ENCODE measurements at regions not wholly inside any gene's neighbourhood (a gene's known extent, or its start where the extent isn't known, plus 50 kb on each side); places are given as distances from the start of the nearest gene placed in this dataset.
"Not testable (repeated sequence)": the region's sequence is repeated elsewhere in the genome, so short reads cannot be mapped to it uniquely, and the experiment has no call there.

DNA sequence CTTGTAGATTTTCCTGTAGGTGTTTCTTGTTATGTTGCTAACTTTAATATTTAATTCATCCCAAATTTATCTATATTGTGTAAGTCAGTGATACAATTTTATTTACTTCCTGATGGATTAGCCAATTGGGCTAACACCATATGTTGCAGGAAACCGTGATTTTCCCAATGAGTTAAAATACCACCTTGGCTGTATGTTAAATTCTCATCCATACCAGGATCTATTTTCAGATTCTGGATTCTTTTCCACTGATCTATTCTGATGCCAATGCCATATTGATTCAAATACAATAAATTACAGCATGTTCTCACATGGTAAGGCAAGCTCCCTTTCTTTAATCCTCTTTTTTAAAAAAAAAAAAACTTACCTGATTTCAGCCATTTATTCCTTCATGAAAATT lies 85.8 kb upstream of the DNAJC10 start:
- FAIRE-seq (no peak), DNase-seq (ENCODE audit: insufficient read length, low spot score) (no peak)

- DNase-seq (ENCODE audit: insufficient read length, low spot score) (no peak), FAIRE-seq (no peak)
Measured at GRCh38 chr2:182631299-182631698, 84.8 kb upstream of the DNAJC10 start.

- FAIRE-seq, result no peak
- no peak for DNase-seq (ENCODE audit: insufficient read length, low spot score)
Measured at GRCh38 chr2:182634386-182634785, 81.7 kb upstream of the DNAJC10 start.

GRCh38 chr2:182636699-182637098 lies 79.4 kb upstream of the DNAJC10 start:
- DNase-seq (ENCODE audit: insufficient read length, low spot score), result no peak
- no peak for FAIRE-seq

- DNase-seq (ENCODE audit: insufficient read length, low spot score) (no peak), FAIRE-seq (no peak)
Measured at GRCh38 chr2:182638667-182639066, 77.4 kb upstream of the DNAJC10 start.

GRCh38 chr2:182639971-182640370 lies 76.1 kb upstream of the DNAJC10 start:
- DNase-seq (ENCODE audit: insufficient read length, low spot score) (no peak), FAIRE-seq (no peak)

- DNase-seq (ENCODE audit: insufficient read length, low spot score) (peak; percentile 35), FAIRE-seq (no peak)
Measured at GRCh38 chr2:182642328-182642727, 73.7 kb upstream of the DNAJC10 start.

- FAIRE-seq (no peak), DNase-seq (ENCODE audit: insufficient read length, low spot score) (no peak)
Measured at GRCh38 chr2:182646763-182647498, 69.1 kb upstream of the DNAJC10 start.

DNA sequence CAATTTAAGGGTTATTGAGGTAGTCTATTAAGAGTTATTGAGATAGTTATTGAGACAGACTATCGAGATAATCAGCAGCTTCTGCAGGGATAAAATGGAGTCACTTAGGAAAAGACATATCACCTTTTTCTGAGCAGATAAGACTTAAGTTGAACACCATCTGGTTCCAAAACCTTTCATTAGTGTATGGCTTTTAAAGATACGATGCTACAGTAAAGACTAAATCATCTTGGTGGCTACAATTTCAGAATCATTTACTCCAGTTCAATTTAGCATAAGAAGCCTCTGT lies 68.6 kb upstream of the DNAJC10 start:
- no peak for FAIRE-seq

DNA sequence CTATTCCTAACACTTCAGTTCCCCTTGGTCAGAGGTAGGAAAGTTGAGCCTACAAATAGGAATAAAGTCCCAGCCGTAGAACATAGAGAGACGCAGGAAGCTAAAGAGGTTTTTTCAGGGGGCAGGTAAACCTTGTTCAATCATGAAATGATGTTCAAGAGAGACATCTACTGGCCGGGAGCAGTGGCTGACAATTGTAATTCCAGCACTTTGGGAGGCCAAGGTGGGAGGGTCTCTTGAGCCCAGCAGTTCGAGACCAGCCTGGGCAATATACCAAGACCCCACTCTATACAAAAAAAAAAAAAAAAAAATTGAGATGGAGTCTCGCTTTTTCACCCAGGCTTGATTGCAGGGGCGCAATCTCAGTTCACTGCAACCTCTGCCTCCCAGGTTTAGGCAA lies 66.7 kb upstream of the DNAJC10 start:
- FAIRE-seq (no peak), DNase-seq (ENCODE audit: insufficient read length, low spot score) (no peak)

More for the DNA sequence above, 68.6 kb upstream of the DNAJC10 start:
- no peak for DNase-seq (ENCODE audit: insufficient read length, low spot score)

- FAIRE-seq (no peak), DNase-seq (ENCODE audit: insufficient read length, low spot score) (peak; percentile 53)
Measured at GRCh38 chr2:182650704-182651103, 65.4 kb upstream of the DNAJC10 start.

DNA sequence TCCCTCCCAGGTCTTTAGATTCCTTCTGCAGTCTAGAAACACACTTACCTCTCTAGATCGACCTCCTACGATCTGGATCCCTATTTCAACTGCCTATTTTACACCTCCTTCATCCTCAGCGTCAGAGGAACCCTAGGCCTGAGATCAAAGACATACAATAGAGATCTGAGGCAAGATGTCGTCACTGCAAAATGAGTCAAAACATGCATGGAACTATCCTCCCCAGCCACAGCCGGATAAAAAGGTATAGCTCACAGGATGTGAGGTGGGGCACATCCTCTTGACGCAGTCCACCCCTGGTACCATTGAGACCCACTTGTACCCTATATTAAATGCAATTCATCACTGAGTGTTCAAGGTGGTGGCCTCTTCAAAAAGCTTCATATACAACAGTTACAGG lies 63.7 kb upstream of the DNAJC10 start:
- no peak for DNase-seq (ENCODE audit: insufficient read length, low spot score)
- no peak for FAIRE-seq

DNA sequence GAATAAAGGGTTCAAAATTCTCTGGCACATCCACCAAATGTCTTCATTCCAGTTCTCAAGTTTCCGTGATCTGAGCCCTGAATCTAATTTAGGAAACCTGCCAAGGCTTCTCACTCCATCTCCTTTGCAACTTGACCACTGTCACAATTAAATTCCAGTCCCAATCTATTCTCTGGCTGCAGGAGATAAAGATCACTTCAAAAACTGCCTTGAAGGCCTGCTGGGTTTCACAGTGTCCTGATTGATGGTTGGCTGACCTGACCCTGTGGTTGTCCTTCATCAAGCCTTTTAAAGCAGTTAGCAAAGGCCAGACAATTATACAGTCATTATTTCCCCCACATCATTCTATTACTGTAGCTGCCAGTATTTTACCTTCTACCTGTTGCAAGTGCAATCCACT lies 60.3 kb upstream of the DNAJC10 start:
- FAIRE-seq (no peak), DNase-seq (ENCODE audit: insufficient read length, low spot score) (no peak)

DNA sequence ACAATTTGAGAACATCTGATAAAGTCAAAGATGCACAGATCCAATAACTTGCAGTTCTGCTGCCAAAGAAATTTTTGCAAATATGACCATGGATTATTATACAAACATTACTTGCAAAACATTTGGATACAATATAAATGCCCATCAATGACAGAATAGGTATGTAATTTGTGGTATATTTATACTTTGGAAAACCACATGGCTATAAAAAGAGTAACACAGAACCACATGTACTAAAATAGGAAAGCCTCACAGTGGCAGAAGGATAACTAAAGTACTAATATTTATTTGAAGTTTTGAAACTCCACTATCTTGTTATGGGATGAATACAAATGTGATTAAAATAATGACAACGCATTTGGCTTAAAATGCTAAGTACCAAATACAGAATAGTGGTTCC lies 51.8 kb upstream of the DNAJC10 start:
- no peak for FAIRE-seq

DNA sequence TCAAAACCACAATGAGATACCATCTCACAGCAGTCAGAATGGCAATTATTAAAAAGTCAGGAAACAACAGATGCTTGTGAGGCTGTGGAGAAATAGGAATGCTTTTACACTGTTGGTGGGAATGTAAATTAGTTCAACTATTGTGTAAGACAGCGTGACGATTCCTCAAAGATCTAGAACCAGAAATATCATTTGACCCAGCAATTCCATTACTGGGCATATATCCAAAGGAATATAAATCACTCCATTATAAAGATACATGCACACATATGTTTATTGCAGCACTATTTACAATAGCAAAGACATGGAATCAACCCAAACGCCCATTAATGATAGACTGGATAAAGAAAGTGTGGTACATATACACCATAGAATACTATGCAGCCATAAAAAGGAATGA lies 50.6 kb upstream of the DNAJC10 start:
- not testable (repeated sequence) for FAIRE-seq; DNase-seq (ENCODE audit: insufficient read length, low spot score)

More for the DNA sequence above, 51.8 kb upstream of the DNAJC10 start:
- no peak for DNase-seq (ENCODE audit: insufficient read length, low spot score)
